Glomerular endothelial cell (primary cell): ENCODE measurements at regions not wholly inside any gene's neighbourhood (a gene's known extent, or its start where the extent isn't known, plus 50 kb on each side); places are given as distances from the start of the nearest gene placed in this dataset.

Experiments used
- DNase-seq: peaks from one replicate; pipeline ENCODE4 v3.0.0-alpha.2; 2011; ENCODE audit warnings: low read depth, low spot score; ENCODE audit errors: extremely low read depth

DNA sequence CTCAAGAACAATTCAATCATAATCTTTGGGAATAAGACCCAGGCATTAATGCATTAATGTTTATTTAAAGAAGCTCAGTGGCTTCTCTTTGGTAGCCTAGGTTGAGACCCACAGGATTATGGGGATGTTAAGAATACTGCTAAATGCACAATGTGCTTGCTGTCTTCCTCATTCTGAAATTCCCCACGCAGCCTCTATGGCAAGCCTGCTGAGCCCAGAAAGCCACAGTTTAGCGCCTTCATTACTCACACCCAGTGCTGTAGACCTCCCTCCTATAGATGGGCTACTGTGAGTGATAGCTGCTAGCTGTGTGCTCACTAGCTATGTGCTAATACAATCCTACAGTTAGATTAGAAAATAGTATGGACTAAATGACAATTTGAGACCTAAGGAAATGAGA lies 90.6 kb downstream of the TNFSF13B start:
- no peak for DNase-seq

DNA sequence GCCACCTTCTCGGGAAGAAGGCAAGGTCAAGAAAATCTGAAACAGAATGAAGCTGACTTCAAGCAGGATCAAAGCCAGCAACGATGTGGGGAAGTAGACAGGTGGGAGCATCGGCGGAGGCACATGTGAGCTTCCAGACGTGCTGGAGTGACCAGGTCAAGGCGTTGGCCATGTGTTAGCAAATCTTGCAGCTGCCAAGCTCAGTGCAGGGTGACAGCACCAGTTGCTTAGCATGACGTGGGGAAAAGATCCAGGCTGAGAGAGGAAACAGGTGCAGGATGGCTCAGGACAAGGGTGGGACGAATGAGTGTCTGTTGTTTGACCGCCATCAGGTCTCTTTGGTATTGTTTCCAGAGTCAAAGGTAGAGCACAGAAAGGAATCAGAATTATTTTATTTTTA lies 92.3 kb downstream of the TNFSF13B start:
- no peak for DNase-seq

DNA sequence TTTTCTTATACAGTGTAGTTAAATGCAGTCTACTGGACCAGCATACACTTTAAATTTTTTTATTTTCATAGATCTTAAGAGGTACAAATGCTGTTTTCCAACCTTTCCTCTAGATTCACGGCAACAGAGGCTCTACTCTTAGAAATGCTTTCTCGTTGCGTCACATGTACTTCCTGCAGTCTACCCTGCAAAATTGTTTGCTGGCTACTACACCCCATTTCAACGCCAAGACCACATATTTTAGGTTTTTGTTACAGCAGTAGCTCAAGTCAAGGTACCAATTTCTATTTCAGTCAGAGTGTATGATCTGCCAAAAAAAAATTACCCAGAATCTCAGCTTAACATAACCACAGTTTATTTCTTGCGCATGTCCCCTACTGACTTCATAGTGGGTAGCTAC lies 94.1 kb downstream of the TNFSF13B start:
- DNase-seq, result no peak

DNA sequence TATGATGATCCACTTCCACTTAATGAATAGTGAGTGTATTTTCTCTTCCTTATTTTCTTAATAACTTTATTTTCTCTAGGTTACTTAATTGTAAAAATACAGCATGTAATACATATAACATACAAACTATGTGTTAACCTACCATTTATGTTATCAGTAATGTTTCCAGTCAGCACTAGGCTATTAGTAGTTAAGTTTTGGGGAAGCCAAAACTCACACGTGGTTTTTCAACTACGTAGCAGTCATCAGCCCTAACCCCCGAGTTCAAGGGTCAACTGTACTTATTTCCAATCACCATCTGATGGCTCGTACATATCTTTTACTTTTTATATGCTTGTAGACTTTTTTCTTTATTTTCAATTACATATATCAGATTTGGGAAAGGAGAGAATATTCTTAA lies 95.7 kb downstream of the TNFSF13B start:
- DNase-seq, result no peak

DNA sequence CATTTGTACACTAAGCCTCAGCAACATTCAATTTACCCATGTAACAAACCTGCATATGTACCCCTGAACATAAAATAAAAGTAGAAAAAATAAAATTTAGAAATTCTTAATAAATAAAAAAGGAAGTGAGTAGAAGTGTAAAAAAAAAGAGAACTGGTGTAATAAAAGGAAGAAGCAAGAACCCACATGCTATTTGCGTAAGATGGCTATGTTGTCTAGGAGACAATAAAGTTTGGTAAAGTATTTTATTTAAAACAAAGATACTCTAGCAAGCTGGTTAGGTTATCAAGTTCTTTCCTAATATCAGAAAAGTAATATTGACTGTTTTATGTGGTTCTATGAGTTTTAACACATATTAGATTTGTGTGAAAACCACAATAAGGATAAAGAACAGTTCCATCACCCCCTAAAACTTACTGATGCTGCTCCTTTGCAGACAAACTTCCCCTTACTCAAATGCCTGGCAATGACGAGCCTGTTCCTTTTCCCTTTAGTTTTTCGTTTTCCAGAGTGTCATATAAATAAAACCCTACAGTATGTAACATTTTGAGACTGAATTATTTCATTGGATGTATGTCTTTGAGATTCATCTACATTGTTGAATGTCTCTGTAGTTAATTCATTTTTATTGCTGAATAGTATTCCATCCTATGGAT lies 98.9 kb downstream of the TNFSF13B start:
- no peak for DNase-seq

DNA sequence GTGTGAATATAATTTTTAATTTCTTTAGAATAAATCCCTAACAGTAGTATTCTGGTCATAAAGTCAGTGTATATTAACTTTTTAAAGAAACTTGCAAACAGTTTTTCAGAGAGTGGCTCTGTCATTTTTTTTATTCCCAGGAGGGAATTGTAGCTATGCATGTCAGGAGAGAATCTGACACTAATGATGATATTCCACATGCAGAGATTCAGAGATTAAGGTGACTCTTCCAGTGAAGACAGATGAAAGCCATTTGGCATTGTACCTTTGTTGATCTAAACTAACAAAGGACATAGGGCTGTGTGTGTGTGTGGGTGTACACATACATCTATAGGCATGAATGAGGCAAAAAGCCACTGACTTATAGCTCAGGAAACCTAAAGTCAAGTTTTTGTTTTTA lies 99.9 kb downstream of the TNFSF13B start:
- no peak for DNase-seq

DNA sequence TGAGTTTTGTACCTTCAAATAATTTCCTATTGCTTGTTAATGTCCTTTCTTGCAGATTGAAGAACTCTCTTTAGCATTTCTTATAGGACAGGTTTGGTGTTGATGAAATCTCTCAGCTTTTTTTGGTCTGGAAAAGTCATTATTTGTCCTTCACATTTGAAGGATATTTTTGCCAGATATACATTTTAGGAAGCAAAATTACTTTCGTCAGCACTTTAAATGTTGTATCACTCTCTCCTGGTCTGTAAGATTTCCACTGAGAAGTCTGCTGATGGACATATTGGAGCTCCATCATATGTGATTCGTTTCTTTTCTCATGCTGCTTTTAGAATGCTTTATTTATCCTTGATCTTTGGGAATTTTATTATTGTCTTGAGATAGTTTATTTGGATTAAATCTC lies 105.5 kb downstream of the TNFSF13B start:
- DNase-seq, result no peak

DNA sequence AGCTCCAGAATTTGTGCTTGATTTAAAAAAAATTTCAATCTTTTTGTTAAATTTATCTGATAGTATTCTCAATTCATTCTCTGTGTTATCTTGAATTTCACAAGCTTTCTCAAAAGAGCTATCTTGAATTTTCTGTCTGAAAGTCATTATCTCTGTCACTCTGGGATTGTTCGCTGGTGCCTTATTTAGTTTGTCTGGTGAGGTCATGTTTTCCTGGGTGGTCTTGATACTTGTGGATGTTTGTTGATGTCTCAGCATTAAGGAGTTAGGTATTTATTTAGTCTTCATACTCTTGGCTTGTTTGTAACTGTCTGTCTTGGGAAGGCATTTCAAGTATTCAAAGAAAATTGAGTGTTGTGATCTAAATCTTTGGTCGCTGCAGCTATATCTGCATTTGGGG lies 106.3 kb downstream of the TNFSF13B start:
- no peak for DNase-seq

DNA sequence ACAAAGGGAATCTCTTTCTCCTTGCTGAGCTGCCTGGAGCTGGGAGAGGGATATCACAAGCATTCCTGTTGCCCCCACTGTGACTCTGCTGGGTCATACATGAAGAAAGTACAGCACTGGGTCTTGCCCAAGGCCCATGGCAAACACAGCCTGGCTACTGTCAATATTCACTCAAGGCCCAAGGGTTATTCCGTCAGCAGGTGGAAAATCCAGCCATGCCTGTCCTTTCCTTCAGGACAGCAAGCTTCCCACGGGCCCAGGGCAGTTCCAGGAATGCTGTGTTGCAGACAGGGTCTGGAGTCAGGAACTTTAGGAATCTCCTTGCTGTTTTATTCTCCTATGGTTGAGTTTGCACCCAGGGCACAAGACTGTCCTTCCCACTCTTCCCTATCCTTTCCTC lies 106.8 kb downstream of the TNFSF13B start:
- DNase-seq, result no peak

DNA sequence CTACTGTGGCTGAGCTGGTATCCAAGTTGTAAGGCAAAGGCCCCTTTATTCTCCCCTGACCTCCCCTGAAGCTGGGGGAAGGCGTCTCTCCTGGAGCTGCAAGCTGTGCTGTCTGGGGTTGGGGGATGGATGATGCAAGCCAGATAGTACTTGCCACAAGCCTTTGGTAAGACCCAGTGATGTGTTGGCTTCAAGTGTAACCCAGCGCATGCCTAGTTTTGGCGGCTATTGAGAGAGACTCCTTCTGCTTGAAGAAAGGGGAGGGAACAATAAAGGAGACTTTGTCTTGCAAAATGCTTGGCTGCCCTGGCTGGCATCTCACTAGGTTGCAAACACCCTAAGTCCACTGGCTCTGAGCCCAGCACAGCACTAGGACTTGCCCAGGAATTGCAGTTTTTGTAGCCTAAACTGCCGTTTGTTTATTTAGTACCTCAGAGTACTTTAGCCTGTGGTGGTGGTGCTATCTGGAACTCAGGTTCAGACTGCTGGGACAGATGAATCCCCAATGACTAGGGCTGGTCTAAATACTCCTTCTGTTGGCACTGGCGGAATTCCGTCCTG lies 108.2 kb downstream of the TNFSF13B start:
- no peak for DNase-seq

DNA sequence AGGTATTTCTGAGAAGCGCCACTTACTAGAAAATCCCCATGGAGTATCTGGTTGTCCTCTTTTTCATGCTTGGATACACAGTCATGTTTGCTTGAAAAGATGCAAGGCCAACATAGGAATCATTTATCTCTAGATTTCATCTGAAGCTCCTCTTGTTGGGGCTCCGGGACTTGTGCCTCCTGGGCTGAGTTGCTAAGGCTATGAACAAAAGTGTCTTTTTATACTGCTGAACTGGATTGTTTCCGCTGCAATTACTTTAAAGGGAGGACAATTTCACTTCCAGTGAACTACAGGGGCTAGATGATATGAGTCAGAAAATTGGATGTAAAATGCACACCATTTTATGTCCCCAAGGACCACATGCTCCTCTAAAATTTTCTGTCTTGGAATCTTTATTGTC lies 114.1 kb downstream of the TNFSF13B start:
- no peak for DNase-seq

DNA sequence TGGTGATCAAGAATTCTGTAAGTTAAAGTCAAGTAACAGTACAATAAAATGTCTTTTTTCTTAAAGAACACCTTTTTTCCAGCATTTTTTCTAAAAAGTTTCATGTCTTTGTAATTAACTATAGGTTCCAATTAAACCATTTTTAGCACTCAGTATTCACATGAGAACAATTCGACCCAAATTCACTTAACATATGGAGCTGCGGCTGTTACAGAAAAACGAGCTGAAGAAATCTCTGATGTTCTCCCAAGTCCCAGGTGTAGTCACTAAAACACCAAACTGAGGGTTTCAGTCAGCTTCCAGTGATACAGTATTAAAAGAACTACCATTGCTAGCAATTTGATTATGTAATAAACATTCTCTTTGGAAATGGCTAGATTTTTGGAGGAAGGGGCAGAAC lies 117.6 kb downstream of the TNFSF13B start:
- no peak for DNase-seq

DNA sequence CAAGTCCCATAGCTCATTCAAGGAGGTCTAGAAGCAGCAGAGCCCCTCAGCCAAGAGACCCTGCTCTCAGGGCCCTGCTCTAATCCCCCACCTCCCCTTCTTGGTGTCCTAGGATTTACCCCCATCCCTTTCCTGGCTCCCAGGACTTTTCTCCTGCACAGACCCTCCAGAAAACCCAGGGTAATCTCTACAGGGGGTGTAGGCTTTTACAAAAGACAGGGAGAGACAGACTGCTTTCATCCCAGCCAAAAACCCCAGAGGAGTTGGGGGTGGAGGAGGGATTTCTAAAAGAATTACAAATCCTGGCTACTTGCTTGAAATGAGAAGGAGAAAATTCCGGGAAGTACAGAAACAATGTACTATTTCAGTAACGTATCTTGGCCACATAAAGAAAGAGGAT lies 133.3 kb downstream of the TNFSF13B start:
- DNase-seq, result no peak

DNA sequence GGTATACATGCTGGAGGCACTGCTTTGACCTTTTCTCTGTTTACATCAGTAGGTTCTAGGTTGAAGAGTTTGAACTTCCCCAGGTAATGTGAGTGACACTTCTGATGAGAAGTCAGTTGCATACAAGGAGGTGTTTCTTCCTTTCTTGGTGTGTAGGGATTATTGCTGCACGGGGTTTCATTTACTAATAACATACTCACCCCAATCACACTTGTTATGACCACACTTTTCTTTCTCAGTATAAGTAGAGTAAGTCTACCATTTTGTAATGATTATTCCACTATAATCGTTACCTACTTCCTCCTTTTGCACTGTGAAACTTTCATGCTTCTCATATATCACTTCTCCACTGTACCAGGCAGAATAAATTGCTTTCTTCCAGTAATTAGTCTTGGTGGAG lies 138.0 kb downstream of the TNFSF13B start:
- DNase-seq, result no peak

DNA sequence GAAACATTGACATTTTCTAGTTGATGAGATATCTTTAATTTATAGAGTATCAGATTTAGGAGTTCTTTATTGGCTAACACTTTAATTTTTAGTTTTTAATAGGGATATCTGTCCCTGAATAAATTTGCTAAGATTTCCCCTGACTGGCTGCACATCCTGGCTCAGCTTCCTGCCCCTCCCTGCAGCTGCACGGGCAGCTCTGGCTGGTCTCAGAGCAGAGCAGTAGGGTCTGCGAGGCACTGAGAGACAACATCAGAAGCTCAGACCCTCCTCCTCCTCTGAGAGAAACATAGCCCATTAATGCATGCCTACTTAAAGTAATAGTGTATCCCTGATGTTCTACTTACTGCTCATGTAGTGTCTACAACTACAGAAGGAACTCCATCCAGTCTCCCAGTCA lies 139.2 kb downstream of the TNFSF13B start:
- no peak for DNase-seq

DNA sequence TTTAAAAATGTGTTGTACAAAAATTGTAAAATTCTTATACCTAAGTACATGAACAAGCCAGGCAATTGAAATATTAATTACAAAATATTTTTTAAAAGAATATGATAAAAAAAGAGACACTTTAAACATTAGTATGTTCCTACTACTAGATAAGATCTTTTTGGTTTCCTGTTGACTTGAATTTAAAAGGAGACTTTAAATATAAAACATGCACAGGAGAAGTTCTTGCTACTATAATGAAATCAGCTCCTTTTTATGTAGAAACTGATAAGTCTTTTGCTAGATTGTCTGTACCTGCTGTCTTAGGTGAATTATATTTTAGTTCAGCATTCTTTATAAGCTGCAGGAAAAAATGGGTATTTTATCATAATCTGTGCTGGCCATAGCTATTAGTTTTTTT lies 140.2 kb downstream of the TNFSF13B start:
- no peak for DNase-seq

DNA sequence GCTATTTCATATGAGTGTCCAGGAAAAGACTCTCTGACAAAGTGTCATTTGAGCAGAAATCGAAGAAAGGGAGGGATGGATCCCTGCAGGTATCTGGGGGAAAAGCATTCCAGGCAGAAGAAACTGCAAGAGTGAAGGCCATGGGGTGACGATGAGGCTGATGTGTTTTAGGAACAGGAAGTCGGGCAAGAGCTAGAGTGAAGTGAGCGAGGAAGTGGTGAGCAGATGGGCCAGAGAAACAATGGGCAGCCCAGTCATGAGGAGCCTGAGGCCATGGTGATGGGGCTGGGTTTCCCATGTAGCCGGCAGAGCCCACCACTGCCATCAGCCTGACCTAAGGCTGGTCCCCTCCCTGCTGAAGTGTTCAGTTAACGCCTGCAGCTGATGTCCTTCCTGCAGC lies 150.2 kb downstream of the TNFSF13B start:
- no peak for DNase-seq

DNA sequence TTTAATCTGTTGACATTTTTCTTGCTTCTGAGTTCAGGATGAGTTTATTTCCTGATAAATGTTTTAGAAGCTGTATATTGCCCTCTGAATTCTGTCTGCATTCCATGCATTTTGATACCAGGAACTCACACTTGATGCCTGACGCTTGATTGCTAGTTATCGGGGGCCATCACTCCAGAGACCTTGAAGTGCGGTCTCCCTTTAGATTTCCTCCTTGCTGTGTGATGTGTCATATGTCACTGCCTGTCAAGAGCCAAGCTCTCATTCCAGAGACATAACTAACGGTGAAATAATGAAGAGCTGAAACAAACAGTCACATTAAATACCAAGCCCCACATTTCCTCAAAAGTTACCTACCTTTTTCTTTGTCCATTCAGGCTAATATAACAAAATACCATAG lies 155.5 kb downstream of the TNFSF13B start:
- no peak for DNase-seq

DNA sequence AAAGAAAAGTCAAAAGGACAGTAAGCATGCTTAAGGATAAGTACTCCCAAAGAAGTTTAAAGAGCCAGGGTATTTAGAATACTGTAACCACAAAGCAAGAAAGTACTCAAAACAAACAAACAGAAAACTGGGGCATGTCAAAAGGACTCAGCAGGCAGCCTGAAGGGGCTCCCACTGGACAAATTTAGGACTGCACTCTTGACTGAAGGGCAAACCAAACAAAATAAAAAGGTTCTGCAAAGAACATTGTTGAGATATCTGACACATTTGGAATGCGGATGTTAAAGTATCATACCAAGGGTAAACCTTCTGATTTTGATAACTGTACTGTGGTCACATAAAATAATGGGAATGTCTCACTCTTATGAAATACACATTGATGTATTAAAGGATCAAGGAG lies 157.4 kb downstream of the TNFSF13B start:
- DNase-seq, result no peak

DNA sequence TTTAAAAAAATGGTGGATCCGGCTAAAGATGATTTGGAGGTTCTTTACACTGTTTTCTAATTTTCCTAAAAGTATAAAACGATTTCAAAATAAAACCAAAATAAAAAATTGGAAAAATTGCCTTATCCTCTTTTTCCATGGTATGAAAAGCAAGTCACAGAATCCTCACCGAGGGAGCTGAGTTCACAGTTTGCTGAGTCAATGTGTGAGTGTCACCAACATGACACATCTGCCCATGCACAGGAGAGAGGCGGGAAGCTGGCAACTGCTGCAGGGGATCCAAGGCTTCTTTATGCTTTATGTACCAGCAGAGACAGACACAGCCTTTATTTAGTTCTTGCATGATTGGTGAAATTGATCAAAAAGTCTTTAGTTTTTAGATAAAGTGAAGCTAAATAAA lies 157.8 kb downstream of the TNFSF13B start:
- no peak for DNase-seq

DNA sequence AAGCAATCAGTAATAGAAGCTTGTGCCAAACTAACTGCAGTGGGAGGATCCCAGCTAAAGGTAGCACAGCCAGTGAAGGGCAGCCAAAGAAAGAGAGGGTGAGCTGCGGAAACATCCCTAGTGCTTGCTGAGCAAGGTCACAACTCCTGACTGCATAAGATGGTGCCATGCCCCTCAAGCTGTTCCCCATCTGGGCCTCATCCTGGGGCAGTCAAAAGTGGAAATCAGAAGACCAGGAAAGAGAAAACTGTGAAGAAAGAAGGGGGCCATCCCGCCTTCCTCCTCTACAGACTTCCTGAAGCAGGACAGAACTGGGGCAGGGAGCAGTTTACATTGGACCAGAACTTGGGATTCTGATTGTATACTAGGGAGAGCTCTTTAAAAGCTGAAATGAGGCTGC lies 159.2 kb downstream of the TNFSF13B start:
- no peak for DNase-seq

DNA sequence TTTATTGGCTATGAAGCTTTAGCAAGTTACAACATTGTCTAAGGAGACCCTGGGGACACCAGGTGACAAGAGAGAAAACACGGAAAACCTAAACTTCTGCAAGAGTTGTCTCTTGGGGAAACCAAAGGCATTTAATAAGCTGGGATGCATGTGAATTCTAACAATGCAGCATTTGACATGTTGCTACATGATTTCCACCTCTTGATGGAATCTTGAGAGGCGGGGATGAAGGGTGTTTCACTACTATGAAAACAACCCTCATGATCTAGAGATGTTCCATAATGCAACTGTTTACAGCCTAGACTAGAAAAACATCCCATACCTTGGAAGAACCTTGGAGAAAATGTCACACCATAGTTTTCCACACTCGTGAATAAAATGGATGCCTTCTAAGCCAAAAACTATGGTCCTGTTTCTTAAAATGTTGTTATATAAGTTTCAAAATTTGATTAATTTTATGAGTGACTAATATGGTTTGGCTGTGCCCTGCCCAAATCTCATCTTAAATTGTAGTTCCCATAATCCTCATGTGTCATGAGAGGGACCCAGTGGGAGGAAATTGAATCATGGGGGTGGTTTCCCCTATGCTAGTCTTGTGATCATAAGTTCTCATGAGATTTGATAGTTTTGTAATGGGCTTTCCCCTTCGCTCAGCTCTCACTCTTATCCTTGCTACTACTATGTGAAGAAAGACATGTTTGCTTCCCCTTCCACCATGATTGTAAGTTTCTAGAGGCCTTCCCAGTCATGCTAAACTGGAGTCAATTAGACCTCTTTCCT lies 164.6 kb downstream of the TNFSF13B start:
- DNase-seq, result no peak
